Activated T-cell treated with anti-CD3 and anti-CD28 coated beads, Interleukin-2, amount 50 U/mL, for 4 hours (primary cell): ENCODE measurements at regions not wholly inside any gene's neighbourhood (a gene's known extent, or its start where the extent isn't known, plus 50 kb on each side); places are given as distances from the start of the nearest gene placed in this dataset.
A peak's percentile ranks its signal among the peaks of the same experiment; 100 is the strongest.

Source experiments
- ATAC-seq, 2 donors: fragments of 200-7000 bp; cut with Tn5 transposase; one replicate each; pipeline ENCODE4 v1.10.0; 2021
- DNase-seq: peaks from one replicate; pipeline ENCODE4 v3.0.0-alpha.2; 2020
- H3K27me3 Mint-ChIP-seq: one replicate; pipeline ENCODE4 v1.8.0; 2021; ENCODE audit warnings: low read depth, mixed read lengths
- H3K36me3 Mint-ChIP-seq: one replicate; pipeline ENCODE4 v1.8.0; 2022; ENCODE audit warnings: mixed read lengths; ENCODE audit not compliant: insufficient read depth
- H3K4me1 Mint-ChIP-seq: one replicate; pipeline ENCODE4 v1.8.0; 2021; ENCODE audit warnings: low read depth, mixed read lengths
- H3K4me3 Mint-ChIP-seq: one replicate; pipeline ENCODE4 v1.8.0; 2021; ENCODE audit warnings: mild to moderate bottlenecking, moderate library complexity, mixed read lengths
- H3K9me3 Mint-ChIP-seq: one replicate; pipeline ENCODE4 v1.8.0; 2021; ENCODE audit warnings: mixed read lengths

- DNase-seq: no peak
- peak in 1 of 2 donors; percentile 14 for ATAC-seq
- peaks cover 21% of the 10 kb centered on the region for H3K27me3 Mint-ChIP-seq
- H3K4me3 Mint-ChIP-seq: no peak overlapping the region
- H3K9me3 Mint-ChIP-seq: peaks cover 6% of the 10 kb centered on the region
- no peaks in the 10 kb centered on the region for H3K36me3 Mint-ChIP-seq
- H3K4me1 Mint-ChIP-seq: no peaks in the 10 kb centered on the region
Measured at GRCh38 chr14:95374239-95374997, 54.7 kb upstream of the CLMN start.

- no peak overlapping the region for H3K4me3 Mint-ChIP-seq
- H3K9me3 Mint-ChIP-seq: no peaks in the 10 kb centered on the region
- no peak for ATAC-seq
- no peak for DNase-seq
- H3K36me3 Mint-ChIP-seq: no peaks in the 10 kb centered on the region
- peaks cover 10% of the 10 kb centered on the region for H3K27me3 Mint-ChIP-seq
- no peaks in the 10 kb centered on the region for H3K4me1 Mint-ChIP-seq
Measured at GRCh38 chr14:95370076-95370475, 50.4 kb upstream of the CLMN start.
